Activated CD8-positive, alpha-beta T cell treated with anti-CD3 and anti-CD28 coated beads for 36 hours (primary cell): ENCODE measurements at regions not wholly inside any gene's neighbourhood (a gene's known extent, or its start where the extent isn't known, plus 50 kb on each side); places are given as distances from the start of the nearest gene placed in this dataset.

Source experiments
- ATAC-seq: fragments of 200-7000 bp; cut with Tn5 transposase; one replicate; pipeline ENCODE4 v1.10.0; 2021; ENCODE audit warnings: mild to moderate bottlenecking, moderate library complexity
- CTCF ChIA-PET: fragments of 350-600 bp; sonication (Branson Sonifier 250); formaldehyde crosslinking; loops from one replicate; lab custom pipeline; 2021; ENCODE audit warnings: antibody characterized with exemption; lab: Charles Lee
- POLR2A ChIA-PET: fragments of 350-600 bp; sonication (Branson Sonifier 250); formaldehyde crosslinking; loops from one replicate; lab custom pipeline; 2021; ENCODE audit warnings: antibody characterized with exemption; lab: Charles Lee
- DNase-seq: peaks from one replicate; pipeline ENCODE4 v3.0.0-alpha.2; 2020
- H3K27ac Mint-ChIP-seq: one replicate; pipeline ENCODE4 v1.8.0; 2021; ENCODE audit warnings: mild to moderate bottlenecking, mixed read lengths
- H3K27me3 Mint-ChIP-seq: one replicate; pipeline ENCODE4 v1.8.0; 2021; ENCODE audit warnings: mixed read lengths
- H3K36me3 Mint-ChIP-seq: one replicate; pipeline ENCODE4 v1.8.0; 2021; ENCODE audit warnings: low read depth, mixed read lengths
- H3K4me1 Mint-ChIP-seq: one replicate; pipeline ENCODE4 v1.8.0; 2021; ENCODE audit warnings: low read depth, mixed read lengths
- H3K4me3 Mint-ChIP-seq: one replicate; pipeline ENCODE4 v1.8.0; 2021; ENCODE audit warnings: mild to moderate bottlenecking, moderate library complexity, mixed read lengths
- H3K9me3 Mint-ChIP-seq: one replicate; pipeline ENCODE4 v1.8.0; 2021; ENCODE audit warnings: mixed read lengths
- intact Hi-C: fragments of 100-400 bp; cut with micrococcal nuclease; formaldehyde crosslinking; loops from one replicate; pipeline ENCODE4 v1.10.0; 2022
- TF ChIP-seq, protein P1 (sequence below): fragments of 200-600 bp; IDR thresholded peaks from one replicate; pipeline ENCODE4 v1.8.0; 2022; ENCODE audit warnings: antibody characterized with exemption, mild to moderate bottlenecking

DNA sequence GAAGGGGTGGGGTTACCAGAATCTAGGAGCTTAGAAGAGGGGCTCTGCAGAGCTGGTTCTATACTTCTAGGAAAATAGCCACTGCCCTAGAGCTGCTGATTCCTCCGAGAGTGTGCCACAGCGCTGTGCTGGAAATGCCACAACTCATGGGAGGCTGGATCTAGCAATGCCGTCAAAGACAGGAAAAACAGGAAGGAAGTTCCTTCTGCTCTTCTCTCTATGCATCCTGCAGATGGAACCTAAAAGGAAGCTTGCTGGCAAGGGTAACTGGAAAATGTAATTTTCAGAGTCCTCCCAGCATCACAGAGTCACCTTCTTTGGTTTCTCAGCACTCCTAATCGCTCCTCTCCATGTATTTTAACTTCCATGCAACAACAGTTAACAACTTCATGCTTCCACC is 121.2 kb upstream of the TLL1 start:
- ATAC-seq = no peak
- TF ChIP-seq, protein P1, sequence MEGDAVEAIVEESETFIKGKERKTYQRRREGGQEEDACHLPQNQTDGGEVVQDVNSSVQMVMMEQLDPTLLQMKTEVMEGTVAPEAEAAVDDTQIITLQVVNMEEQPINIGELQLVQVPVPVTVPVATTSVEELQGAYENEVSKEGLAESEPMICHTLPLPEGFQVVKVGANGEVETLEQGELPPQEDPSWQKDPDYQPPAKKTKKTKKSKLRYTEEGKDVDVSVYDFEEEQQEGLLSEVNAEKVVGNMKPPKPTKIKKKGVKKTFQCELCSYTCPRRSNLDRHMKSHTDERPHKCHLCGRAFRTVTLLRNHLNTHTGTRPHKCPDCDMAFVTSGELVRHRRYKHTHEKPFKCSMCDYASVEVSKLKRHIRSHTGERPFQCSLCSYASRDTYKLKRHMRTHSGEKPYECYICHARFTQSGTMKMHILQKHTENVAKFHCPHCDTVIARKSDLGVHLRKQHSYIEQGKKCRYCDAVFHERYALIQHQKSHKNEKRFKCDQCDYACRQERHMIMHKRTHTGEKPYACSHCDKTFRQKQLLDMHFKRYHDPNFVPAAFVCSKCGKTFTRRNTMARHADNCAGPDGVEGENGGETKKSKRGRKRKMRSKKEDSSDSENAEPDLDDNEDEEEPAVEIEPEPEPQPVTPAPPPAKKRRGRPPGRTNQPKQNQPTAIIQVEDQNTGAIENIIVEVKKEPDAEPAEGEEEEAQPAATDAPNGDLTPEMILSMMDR = no peak
- POLR2A ChIA-PET = no interaction called here

DNA sequence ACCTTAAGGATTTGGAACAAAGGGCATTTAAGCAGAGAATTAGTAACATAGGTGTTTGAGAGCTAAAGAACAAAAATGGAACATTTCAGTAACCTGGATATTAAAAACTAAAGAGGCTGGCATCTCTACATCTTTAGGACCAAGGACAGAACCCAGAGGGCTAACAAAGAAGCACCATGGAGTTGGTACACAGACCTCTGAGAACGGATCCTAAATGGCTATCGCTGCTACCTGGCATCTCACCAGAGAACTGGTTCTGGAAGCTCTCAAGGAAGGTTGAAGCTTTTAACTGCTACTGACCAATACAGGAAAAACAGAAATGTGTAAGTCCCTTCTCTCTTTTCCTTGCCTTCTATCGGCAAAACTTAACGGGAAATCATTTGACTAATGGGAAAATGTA is 118.4 kb upstream of the TLL1 start:
- no peaks in the 10 kb centered on the region for H3K9me3 Mint-ChIP-seq
- H3K27me3 Mint-ChIP-seq = no peaks in the 10 kb centered on the region
- ChIA-PET POLR2A (no interaction called here), CTCF (no interaction called here)
- H3K27ac Mint-ChIP-seq = no peak overlapping the region
- DNase-seq (no peak), ATAC-seq (no peak)
- H3K4me1 Mint-ChIP-seq = no peaks in the 10 kb centered on the region
- TF ChIP-seq, protein P1 = no peak
- no peak overlapping the region for H3K4me3 Mint-ChIP-seq
- intact Hi-C loops = no loop called here
- H3K36me3 Mint-ChIP-seq = no peaks in the 10 kb centered on the region

More for the DNA sequence above, 121.2 kb upstream of the TLL1 start:
- Mint-ChIP-seq H3K36me3 (no peaks in the 10 kb centered on the region), H3K9me3 (no peaks in the 10 kb centered on the region), H3K4me1 (no peaks in the 10 kb centered on the region), H3K27ac (no peak overlapping the region), H3K4me3 (no peak overlapping the region), H3K27me3 (no peaks in the 10 kb centered on the region)
- no peak for DNase-seq
- CTCF ChIA-PET = no interaction called here
- intact Hi-C loops = no loop called here

DNA sequence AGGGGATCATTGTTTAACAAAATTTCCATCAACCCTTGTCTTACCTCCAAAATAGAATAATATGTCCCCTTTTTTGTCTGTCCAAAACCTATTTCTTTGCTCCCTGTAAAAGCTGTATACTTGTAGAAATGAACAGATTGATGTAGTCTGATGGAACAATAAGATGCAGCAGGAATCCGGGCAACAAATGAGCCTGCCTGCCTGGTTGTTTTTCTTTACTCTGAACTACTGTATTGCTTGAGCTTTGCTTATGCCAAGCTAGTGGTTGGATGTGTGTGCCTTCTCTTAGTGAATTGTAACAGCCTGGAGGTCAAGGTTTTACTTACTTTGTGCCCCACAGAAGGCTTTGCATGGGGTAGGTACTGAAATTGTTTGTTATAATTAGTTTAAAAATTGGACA is 116.2 kb upstream of the TLL1 start:
- ATAC-seq (no peak), DNase-seq (no peak)
- Mint-ChIP-seq H3K36me3 (no peaks in the 10 kb centered on the region), H3K4me3 (no peak overlapping the region), H3K27ac (no peak overlapping the region), H3K9me3 (no peaks in the 10 kb centered on the region), H3K27me3 (no peaks in the 10 kb centered on the region), H3K4me1 (no peaks in the 10 kb centered on the region)
- TF ChIP-seq, protein P1 = no peak
- CTCF ChIA-PET = interaction anchor here (0.7 kb wide), 1 partner anchor 49 kb away, joined by 3 read pairs; no protein-coding TSS in a partner anchor
- POLR2A ChIA-PET = no interaction called here
- intact Hi-C loops = no loop called here

DNA sequence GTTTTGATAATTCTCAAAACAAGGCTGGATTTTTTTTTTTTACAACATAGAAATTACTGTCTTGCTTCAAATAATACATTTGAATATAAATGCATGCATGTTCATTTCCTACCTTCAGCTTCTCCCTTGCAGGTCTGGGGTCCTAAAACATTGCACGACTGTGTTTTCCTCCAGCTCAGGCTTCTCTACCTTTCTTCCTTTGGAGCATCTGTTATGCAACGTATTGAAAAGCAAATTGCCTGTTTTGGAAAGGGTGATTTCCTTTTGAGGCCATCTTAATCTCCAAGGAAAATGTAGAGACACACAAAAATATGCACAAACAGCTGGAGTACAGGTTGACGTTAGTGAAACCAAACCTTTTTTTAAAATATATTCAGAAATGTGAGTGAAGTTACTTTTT is 115.6 kb upstream of the TLL1 start:
- no peaks in the 10 kb centered on the region for H3K36me3 Mint-ChIP-seq
- H3K27ac Mint-ChIP-seq = no peak overlapping the region
- ATAC-seq = no peak
- DNase-seq = no peak
- no peaks in the 10 kb centered on the region for H3K9me3 Mint-ChIP-seq
- H3K4me3 Mint-ChIP-seq = no peak overlapping the region
- ChIA-PET CTCF (interaction anchor here (0.7 kb wide), 1 partner anchor 48 kb away, joined by 3 read pairs; no protein-coding TSS in a partner anchor), POLR2A (no interaction called here)
- no peaks in the 10 kb centered on the region for H3K27me3 Mint-ChIP-seq
- intact Hi-C loops = no loop called here
- no peaks in the 10 kb centered on the region for H3K4me1 Mint-ChIP-seq
- TF ChIP-seq, protein P1 = no peak

DNA sequence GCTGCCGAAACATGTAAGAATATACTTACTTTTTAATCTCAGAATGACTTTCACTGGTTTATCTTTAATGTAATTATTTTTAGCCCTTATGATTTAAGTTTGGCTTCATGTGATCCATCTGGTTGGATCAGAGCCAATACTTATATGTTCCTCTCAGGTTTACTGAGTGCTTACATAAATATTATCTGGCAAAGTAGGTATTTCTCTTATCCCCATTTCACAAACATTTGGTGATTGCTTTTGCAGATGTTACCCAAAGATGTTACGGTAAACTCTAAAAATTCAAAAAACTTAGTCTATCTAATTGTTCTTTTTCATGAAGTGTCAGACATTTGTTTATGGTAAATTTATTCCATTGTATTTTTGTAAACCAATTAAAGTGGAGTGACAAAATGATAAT is 115.0 kb upstream of the TLL1 start:
- TF ChIP-seq, protein P1 = no peak
- no peak overlapping the region for H3K27ac Mint-ChIP-seq
- no peak overlapping the region for H3K4me3 Mint-ChIP-seq
- ATAC-seq (no peak), DNase-seq (no peak)
- H3K9me3 Mint-ChIP-seq = no peaks in the 10 kb centered on the region
- ChIA-PET CTCF (no interaction called here), POLR2A (no interaction called here)
- intact Hi-C loops = no loop called here
- H3K27me3 Mint-ChIP-seq = no peaks in the 10 kb centered on the region
- H3K4me1 Mint-ChIP-seq = no peaks in the 10 kb centered on the region
- H3K36me3 Mint-ChIP-seq = no peaks in the 10 kb centered on the region
